SK-N-SH (cell line): ENCODE measurements at regions not wholly inside any gene's neighbourhood (a gene's known extent, or its start where the extent isn't known, plus 50 kb on each side); places are given as distances from the start of the nearest gene placed in this dataset.

Experiments used
- CTCF ChIA-PET: fragments of 300-600, 350-600 bp; formaldehyde crosslinking; extraction: SDS; loops from one replicate; lab custom pipeline; 2021; lab: Yijun Ruan, JAX
- POLR2A ChIA-PET: fragments of 350-600 bp; sonication (Branson Sonifier 250); formaldehyde crosslinking; extraction: SDS; loops from one replicate; lab custom pipeline; 2020; ENCODE audit warnings: antibody characterized with exemption, inconsistent platforms; lab: Yijun Ruan, JAX
- DNase-seq: peaks from one replicate; pipeline ENCODE4 v3.0.0; 2012
- H2AFZ ChIP-seq: fragments of 200-600 bp; sonication (generic); 2 replicates; pipeline ENCODE4 v1.8.1; 2016; ENCODE audit warnings: antibody characterized with exemption, mild to moderate bottlenecking, low read depth
- H3F3A ChIP-seq: fragments of 200-600 bp; sonication (generic); replicated peaks from 2 replicates; pipeline ENCODE3; 2016; ENCODE audit warnings: antibody characterized with exemption, mild to moderate bottlenecking; ENCODE audit not compliant: insufficient read depth
- H3K27ac ChIP-seq, 2 experiments: fragments of 200-500 bp in 1 of 2; fragments of 200-600 bp in 1 of 2; sonication (Bioruptor generic) in 1 of 2; sonication (generic), shearing (Covaris generic) in 1 of 2; 2 replicates each; pipeline versions ENCODE4 v1.5.1 to v1.6.1; 2014 to 2016; ENCODE audit warnings: low read depth in 2 of 2, inconsistent platforms in 1 of 2, low read length in 1 of 2, mild to moderate bottlenecking in 1 of 2, mixed read lengths in 1 of 2
- H3K27me3 ChIP-seq: fragments of 200-600 bp; sonication (generic), shearing (Covaris generic); 2 replicates; pipeline ENCODE4 v1.6.1; 2016; ENCODE audit warnings: mixed run types; ENCODE audit not compliant: insufficient read depth
- H3K36me3 ChIP-seq, 2 experiments: fragments of 200-500 bp in 1 of 2; fragments of 200-600 bp in 1 of 2; sonication (Bioruptor generic) in 1 of 2; sonication (generic) in 1 of 2; replicated peaks in 1 of 2; 2 replicates each; pipeline versions ENCODE3 to v1.5.1; 2014 to 2016; ENCODE audit warnings: low read length in 1 of 2, mild to moderate bottlenecking in 1 of 2; ENCODE audit not compliant: insufficient read depth in 2 of 2, control insufficient read depth in 1 of 2
- H3K4me1 ChIP-seq, 2 experiments: fragments of 200-500 bp in 1 of 2; fragments of 200-600 bp in 1 of 2; sonication (Bioruptor generic) in 1 of 2; sonication (generic), shearing (Covaris generic) in 1 of 2; 2 replicates each; pipeline versions ENCODE4 v1.5.1 to v1.6.1; 2014 to 2016; ENCODE audit warnings: low read depth in 1 of 2, low read length in 1 of 2, mixed run types in 1 of 2; ENCODE audit not compliant: insufficient read depth in 2 of 2, control insufficient read depth in 1 of 2
- H3K4me2 ChIP-seq: fragments of 200-600 bp; sonication (generic), shearing (Covaris generic); 2 replicates; pipeline ENCODE4 v1.6.1; 2017; ENCODE audit warnings: mixed run types
- H3K4me3 ChIP-seq, 2 experiments: fragments of 200-500 bp in 1 of 2; fragments of 200-600 bp in 1 of 2; sonication (Bioruptor generic) in 1 of 2; sonication (generic), shearing (Covaris generic) in 1 of 2; 2 replicates each; pipeline versions ENCODE4 v1.5.1 to v1.8.1; 2014 to 2016; ENCODE audit warnings: low read depth in 2 of 2, inconsistent platforms in 1 of 2, low read length in 1 of 2, mild to moderate bottlenecking in 1 of 2, mixed read lengths in 1 of 2, moderate library complexity in 1 of 2
- H3K79me2 ChIP-seq: fragments of 200-600 bp; sonication (generic); 2 replicates; pipeline ENCODE4 v1.8.1; 2017; ENCODE audit warnings: mild to moderate bottlenecking; ENCODE audit not compliant: insufficient read depth
- H3K9ac ChIP-seq: fragments of 200-600 bp; sonication (generic); 2 replicates; pipeline ENCODE4 v1.6.1; 2017; ENCODE audit warnings: mixed run types
- H3K9me2 ChIP-seq: fragments of 200-600 bp; sonication (generic); 2 replicates; pipeline ENCODE4 v1.6.1; 2017; ENCODE audit warnings: mixed run types
- H3K9me3 ChIP-seq: fragments of 200-600 bp; sonication (generic); 2 replicates; pipeline ENCODE4 v1.6.1; 2017; ENCODE audit warnings: mixed run types, mild to moderate bottlenecking, moderate library complexity
- H4K20me1 ChIP-seq: fragments of 200-600 bp; sonication (generic); 2 replicates; pipeline ENCODE4 v1.6.1; 2017; ENCODE audit warnings: mild to moderate bottlenecking, mixed run types; ENCODE audit not compliant: insufficient read depth
- CTCF ChIP-seq: fragments of 200-600 bp; sonication (generic); IDR thresholded peaks from 2 replicates; pipeline ENCODE4 v1.6.1; 2017; ENCODE audit warnings: antibody characterized with exemption, mild to moderate bottlenecking, moderate library complexity
- EP300 ChIP-seq, 2 experiments: IDR thresholded peaks; 2 replicates each; pipeline versions ENCODE4 v1.4.0 to v1.6.1; 2012; ENCODE audit warnings: borderline replicate concordance in 1 of 2, low read depth in 1 of 2, low read length in 1 of 2
- FOSL2 ChIP-seq: IDR thresholded peaks from 2 replicates; pipeline ENCODE4 v1.4.0; 2012; ENCODE audit warnings: low read depth, mild to moderate bottlenecking, moderate library complexity, borderline replicate concordance
- FOXJ3 ChIP-seq: sonication (generic); formaldehyde crosslinking; IDR thresholded peaks from 2 replicates; pipeline ENCODE4 v1.5.1; 2020; ENCODE audit warnings: mild to moderate bottlenecking, missing genetic modification reagents
- GATA2 ChIP-seq: sonication (generic); formaldehyde crosslinking; IDR thresholded peaks from 2 replicates; pipeline ENCODE4 v1.5.0; 2020; ENCODE audit warnings: mild to moderate bottlenecking, missing genetic modification reagents
- JUND ChIP-seq: IDR thresholded peaks from 2 replicates; pipeline ENCODE4 v1.4.0; 2012
- MEF2A ChIP-seq: IDR thresholded peaks from 2 replicates; pipeline ENCODE4 v1.4.0; 2012; ENCODE audit warnings: low read depth, borderline replicate concordance
- NRF1 ChIP-seq: IDR thresholded peaks from 2 replicates; pipeline ENCODE4 v1.6.1; 2012; ENCODE audit warnings: low read depth, mild to moderate bottlenecking, low read length
- POLR2AphosphoS5 ChIP-seq: IDR thresholded peaks from 2 replicates; pipeline ENCODE4 v1.6.1; 2012; ENCODE audit warnings: low read depth, low read length
- RAD21 ChIP-seq: IDR thresholded peaks from 2 replicates; pipeline ENCODE4 v1.6.1; 2012; ENCODE audit warnings: mild to moderate bottlenecking, low read length
- RCOR1 ChIP-seq: fragments of 150-350 bp; IDR thresholded peaks from 2 replicates; pipeline ENCODE4 v1.6.1; 2017; ENCODE audit warnings: antibody characterized with exemption, low read length
- RFX5 ChIP-seq: IDR thresholded peaks from 2 replicates; pipeline ENCODE4 v1.6.1; 2012; ENCODE audit warnings: mild to moderate bottlenecking, improper control_type of control experiment, low read length
- SIN3A ChIP-seq: IDR thresholded peaks from 2 replicates; pipeline ENCODE4 v1.6.1; 2012; ENCODE audit warnings: low read depth, mild to moderate bottlenecking, low read length, moderate library complexity, borderline replicate concordance
- TAF1 ChIP-seq: IDR thresholded peaks from 2 replicates; pipeline ENCODE4 v1.6.1; 2012; ENCODE audit warnings: low read depth, mild to moderate bottlenecking, low read length, moderate library complexity, borderline replicate concordance
- USF1 ChIP-seq: IDR thresholded peaks from 2 replicates; pipeline ENCODE4 v1.4.0; 2012; ENCODE audit warnings: low read depth, borderline replicate concordance
- YY1 ChIP-seq: IDR thresholded peaks from 2 replicates; pipeline ENCODE4 v1.4.0; 2012; ENCODE audit warnings: low read depth, mild to moderate bottlenecking
- WGBS: methylation state at CpG from one replicate; pipeline ENCODE4 v1.1.6; 2017; ENCODE audit warnings: low lambda C conversion rate; 5-methylcytosine and 5-hydroxymethylcytosine counted together
- TF ChIP-seq, protein P1 (sequence below): IDR thresholded peaks from 2 replicates; pipeline ENCODE4; 2012
- TF ChIP-seq, protein P2 (sequence below): fragments of 150-350 bp; IDR thresholded peaks from 2 replicates; pipeline ENCODE4 v1.6.1; 2016; ENCODE audit warnings: mild to moderate bottlenecking, low read depth, low read length
- TF ChIP-seq, protein P3 (sequence below): IDR thresholded peaks from 2 replicates; pipeline ENCODE4 v1.4.0; 2012; ENCODE audit warnings: low read depth, borderline replicate concordance

DNA sequence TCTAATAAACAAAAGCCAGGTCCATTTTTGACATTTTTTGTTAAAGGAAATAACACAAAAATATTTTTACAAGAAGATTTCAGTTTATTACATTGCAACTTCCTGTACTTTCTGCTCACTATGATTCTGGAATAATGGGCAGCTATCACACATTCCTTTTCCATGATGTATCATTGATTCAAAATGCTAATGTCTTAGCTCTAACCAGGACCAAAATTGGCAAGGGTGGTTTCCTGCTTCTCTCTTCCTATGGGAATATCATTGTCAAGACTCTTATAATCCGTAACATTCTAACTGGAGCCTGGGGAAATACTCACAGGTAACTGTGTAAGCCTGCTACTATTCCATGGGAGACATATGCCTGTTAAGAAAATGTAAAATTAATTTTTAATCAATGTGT lies 218.6 kb downstream of the DCAF12L2 start:
- Histone ChIP-seq H3K27me3 (no peaks in the 10 kb centered on the region), H3K79me2 (no peaks in the 10 kb centered on the region), H3K4me1 (no peaks in the 10 kb centered on the region), H3K9me2 (no peaks in the 10 kb centered on the region), H3F3A (no peaks in the 10 kb centered on the region), H3K4me3 (no peak overlapping the region), H4K20me1 (no peaks in the 10 kb centered on the region), H3K9me3 (no peaks in the 10 kb centered on the region), H3K27ac (no peak overlapping the region), H3K9ac (no peak overlapping the region), H3K36me3 (no peaks in the 10 kb centered on the region), H3K4me2 (no peak overlapping the region), H2AFZ (no peak overlapping the region)
- WGBS = 0% methylated on average over 1 of the region's 1 CpG
- POLR2A ChIA-PET = no interaction called here
- CTCF ChIA-PET = no interaction called here
- no peak for TF ChIP-seq MEF2A
- TF ChIP-seq RAD21 = no peak
- TF ChIP-seq, protein P1, sequence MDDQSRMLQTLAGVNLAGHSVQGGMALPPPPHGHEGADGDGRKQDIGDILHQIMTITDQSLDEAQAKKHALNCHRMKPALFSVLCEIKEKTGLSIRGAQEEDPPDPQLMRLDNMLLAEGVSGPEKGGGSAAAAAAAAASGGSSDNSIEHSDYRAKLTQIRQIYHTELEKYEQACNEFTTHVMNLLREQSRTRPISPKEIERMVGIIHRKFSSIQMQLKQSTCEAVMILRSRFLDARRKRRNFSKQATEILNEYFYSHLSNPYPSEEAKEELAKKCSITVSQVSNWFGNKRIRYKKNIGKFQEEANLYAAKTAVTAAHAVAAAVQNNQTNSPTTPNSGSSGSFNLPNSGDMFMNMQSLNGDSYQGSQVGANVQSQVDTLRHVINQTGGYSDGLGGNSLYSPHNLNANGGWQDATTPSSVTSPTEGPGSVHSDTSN = no peak
- no peak for TF ChIP-seq NRF1
- TF ChIP-seq USF1 = no peak
- no peak for TF ChIP-seq GATA2 (CRISPR knock-in tag)
- TF ChIP-seq CTCF = no peak
- TF ChIP-seq YY1 = no peak
- no peak for TF ChIP-seq FOSL2
- TF ChIP-seq RFX5 = no peak
- TF ChIP-seq FOXJ3 (CRISPR knock-in tag) = no peak
- TF ChIP-seq, protein P2, sequence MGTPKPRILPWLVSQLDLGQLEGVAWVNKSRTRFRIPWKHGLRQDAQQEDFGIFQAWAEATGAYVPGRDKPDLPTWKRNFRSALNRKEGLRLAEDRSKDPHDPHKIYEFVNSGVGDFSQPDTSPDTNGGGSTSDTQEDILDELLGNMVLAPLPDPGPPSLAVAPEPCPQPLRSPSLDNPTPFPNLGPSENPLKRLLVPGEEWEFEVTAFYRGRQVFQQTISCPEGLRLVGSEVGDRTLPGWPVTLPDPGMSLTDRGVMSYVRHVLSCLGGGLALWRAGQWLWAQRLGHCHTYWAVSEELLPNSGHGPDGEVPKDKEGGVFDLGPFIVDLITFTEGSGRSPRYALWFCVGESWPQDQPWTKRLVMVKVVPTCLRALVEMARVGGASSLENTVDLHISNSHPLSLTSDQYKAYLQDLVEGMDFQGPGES = no peak
- TF ChIP-seq SIN3A = no peak
- TF ChIP-seq, protein P3, sequence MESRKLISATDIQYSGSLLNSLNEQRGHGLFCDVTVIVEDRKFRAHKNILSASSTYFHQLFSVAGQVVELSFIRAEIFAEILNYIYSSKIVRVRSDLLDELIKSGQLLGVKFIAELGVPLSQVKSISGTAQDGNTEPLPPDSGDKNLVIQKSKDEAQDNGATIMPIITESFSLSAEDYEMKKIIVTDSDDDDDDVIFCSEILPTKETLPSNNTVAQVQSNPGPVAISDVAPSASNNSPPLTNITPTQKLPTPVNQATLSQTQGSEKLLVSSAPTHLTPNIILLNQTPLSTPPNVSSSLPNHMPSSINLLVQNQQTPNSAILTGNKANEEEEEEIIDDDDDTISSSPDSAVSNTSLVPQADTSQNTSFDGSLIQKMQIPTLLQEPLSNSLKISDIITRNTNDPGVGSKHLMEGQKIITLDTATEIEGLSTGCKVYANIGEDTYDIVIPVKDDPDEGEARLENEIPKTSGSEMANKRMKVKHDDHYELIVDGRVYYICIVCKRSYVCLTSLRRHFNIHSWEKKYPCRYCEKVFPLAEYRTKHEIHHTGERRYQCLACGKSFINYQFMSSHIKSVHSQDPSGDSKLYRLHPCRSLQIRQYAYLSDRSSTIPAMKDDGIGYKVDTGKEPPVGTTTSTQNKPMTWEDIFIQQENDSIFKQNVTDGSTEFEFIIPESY = no peak
- TF ChIP-seq JUND = no peak
- no peak for TF ChIP-seq POLR2AphosphoS5
- no peak for TF ChIP-seq TAF1
- no peak for TF ChIP-seq EP300 (IDR thresholded peaks at IDR 0.05; ENCODE audit: borderline replicate concordance in 1 of 2, low read depth in 1 of 2, low read length in 1 of 2)
- no peak for TF ChIP-seq RCOR1
- DNase-seq = no peak
